OCI-LY7 (cell line): ENCODE measurements at regions not wholly inside any gene's neighbourhood (a gene's known extent, or its start where the extent isn't known, plus 50 kb on each side); places are given as distances from the start of the nearest gene placed in this dataset.

ENCODE experiments used
- BruUV-seq: library from RNA; stranded (reverse); fragments of 400-500 nt; replicated peaks from 2 replicates; lab custom pipeline; 2021; lab: Mats Ljungman, UMichigan
- CTCF ChIA-PET: fragments of 300-600 bp; sonication (Branson Sonifier 250); formaldehyde crosslinking; loops from one replicate; lab custom pipeline; 2022; ENCODE audit warnings: antibody characterized with exemption; ENCODE audit not compliant: unreplicated experiment; lab: Charles Lee
- POLR2A ChIA-PET: fragments of 300-600 bp; sonication (Branson Sonifier 250); formaldehyde crosslinking; loops from one replicate; lab custom pipeline; 2022; ENCODE audit warnings: antibody characterized with exemption; lab: Charles Lee
- DNase-seq: peaks from one replicate; pipeline ENCODE4 v3.0.0-alpha.2; 2015; ENCODE audit warnings: low spot score
- H2AFZ ChIP-seq: fragments of 200-600 bp; sonication (generic), shearing (Covaris generic); 2 replicates; pipeline ENCODE4 v1.6.1; 2014; ENCODE audit warnings: mild to moderate bottlenecking, antibody characterized with exemption, low read length, moderate library complexity
- H3K27ac ChIP-seq: fragments of 200-600 bp; sonication (generic); 2 replicates; pipeline ENCODE4 v1.5.1; 2014; ENCODE audit warnings: mixed run types, low read depth, mild to moderate bottlenecking, moderate library complexity, low read length, inconsistent platforms; ENCODE audit not compliant: poor library complexity, severe bottlenecking
- H3K36me3 ChIP-seq: fragments of 200-600 bp; sonication (generic); 2 replicates; pipeline ENCODE4 v1.6.1; 2014; ENCODE audit warnings: mild to moderate bottlenecking, antibody characterized with exemption, low read length, moderate library complexity, mixed read lengths; ENCODE audit not compliant: insufficient read depth
- H3K4me1 ChIP-seq: fragments of 200-600 bp; sonication (generic); 2 replicates; pipeline ENCODE4 v1.5.1; 2014; ENCODE audit warnings: mild to moderate bottlenecking, low read length; ENCODE audit not compliant: insufficient read depth, poor library complexity, severe bottlenecking
- H3K4me2 ChIP-seq: fragments of 200-600 bp; sonication (generic); 2 replicates; pipeline ENCODE4 v1.6.1; 2014; ENCODE audit warnings: mild to moderate bottlenecking, low read length
- H3K4me3 ChIP-seq: fragments of 200-600 bp; sonication (generic); 2 replicates; pipeline ENCODE4 v1.5.1; 2014; ENCODE audit warnings: mild to moderate bottlenecking, low read depth, low read length; ENCODE audit not compliant: poor library complexity, severe bottlenecking
- H3K79me2 ChIP-seq: fragments of 200-600 bp; sonication (generic); 2 replicates; pipeline ENCODE4 v1.6.1; 2016; ENCODE audit warnings: low read depth, mild to moderate bottlenecking, low read length, moderate library complexity, mixed read lengths; ENCODE audit not compliant: insufficient read depth
- H3K9me2 ChIP-seq: fragments of 200-600 bp; sonication (generic); 2 replicates; pipeline ENCODE4 v1.6.1; 2016; ENCODE audit warnings: mild to moderate bottlenecking, low read length, mixed read lengths; ENCODE audit not compliant: insufficient read depth
- H3K9me3 ChIP-seq: fragments of 200-600 bp; sonication (generic); 2 replicates; pipeline ENCODE4 v1.6.1; 2014; ENCODE audit warnings: mild to moderate bottlenecking, mixed run types, low read length, mixed read lengths
- H4K20me1 ChIP-seq: fragments of 200-600 bp; sonication (generic); 2 replicates; pipeline ENCODE4 v1.6.1; 2014; ENCODE audit warnings: mild to moderate bottlenecking, antibody characterized with exemption, low read length, moderate library complexity, mixed read lengths; ENCODE audit not compliant: insufficient read depth
- EZH2phosphoT487 ChIP-seq: fragments of 200-600 bp; sonication (generic); IDR thresholded peaks from 2 replicates; pipeline ENCODE4 v1.6.1; 2018; ENCODE audit warnings: low read depth, borderline replicate concordance, mild to moderate bottlenecking, mixed run types, antibody characterized with exemption, low read length, moderate library complexity, mixed read lengths
- intact Hi-C: fragments of 100-400 bp; cut with micrococcal nuclease; formaldehyde crosslinking; loops from one replicate; pipeline ENCODE4 v1.10.0; 2022; ENCODE audit not compliant: unreplicated experiment
- TF ChIP-seq, protein P1 (sequence below): fragments of 200-600 bp; sonication (generic); conservative IDR thresholded peaks from 2 replicates; pipeline ENCODE4 v1.5.1; 2014; ENCODE audit warnings: mild to moderate bottlenecking, antibody characterized with exemption, low read length, moderate library complexity, mixed read lengths

DNA sequence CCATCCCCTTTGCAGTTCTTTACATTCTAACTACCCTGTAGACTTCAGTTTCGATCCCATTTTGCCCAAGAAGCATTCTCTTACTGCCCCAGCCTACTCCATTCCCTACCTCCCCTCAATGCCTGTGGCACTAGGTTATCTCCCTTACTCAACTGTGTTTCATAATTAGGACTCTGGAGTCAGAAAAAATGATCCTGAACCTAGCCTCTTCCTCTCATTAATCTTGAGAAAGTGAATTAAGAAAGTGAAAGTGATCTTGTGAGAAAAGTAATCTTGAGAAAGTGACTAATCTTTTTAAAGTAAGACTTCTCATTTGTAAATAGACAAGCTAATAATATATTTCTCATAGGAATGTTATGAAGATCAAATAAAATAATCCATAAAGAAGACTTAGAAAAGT, 444.0 kb upstream of the TRPC7 start:
- Histone ChIP-seq H3K9me3 (no peaks in the 10 kb centered on the region), H4K20me1 (no peaks in the 10 kb centered on the region), H3K36me3 (no peaks in the 10 kb centered on the region), H3K9me2 (no peaks in the 10 kb centered on the region), H3K4me3 (no peak overlapping the region), H3K79me2 (no peaks in the 10 kb centered on the region), H3K27ac (no peak overlapping the region), H2AFZ (no peak overlapping the region), H3K4me1 (no peaks in the 10 kb centered on the region), H3K4me2 (no peak overlapping the region; the same call in 1 of the 2 replicates)
- no TSS peak for BruUV-seq
- ChIA-PET CTCF (no interaction called here), POLR2A (no interaction called here)
- no peak for TF ChIP-seq EZH2phosphoT487
- TF ChIP-seq, protein P1, sequence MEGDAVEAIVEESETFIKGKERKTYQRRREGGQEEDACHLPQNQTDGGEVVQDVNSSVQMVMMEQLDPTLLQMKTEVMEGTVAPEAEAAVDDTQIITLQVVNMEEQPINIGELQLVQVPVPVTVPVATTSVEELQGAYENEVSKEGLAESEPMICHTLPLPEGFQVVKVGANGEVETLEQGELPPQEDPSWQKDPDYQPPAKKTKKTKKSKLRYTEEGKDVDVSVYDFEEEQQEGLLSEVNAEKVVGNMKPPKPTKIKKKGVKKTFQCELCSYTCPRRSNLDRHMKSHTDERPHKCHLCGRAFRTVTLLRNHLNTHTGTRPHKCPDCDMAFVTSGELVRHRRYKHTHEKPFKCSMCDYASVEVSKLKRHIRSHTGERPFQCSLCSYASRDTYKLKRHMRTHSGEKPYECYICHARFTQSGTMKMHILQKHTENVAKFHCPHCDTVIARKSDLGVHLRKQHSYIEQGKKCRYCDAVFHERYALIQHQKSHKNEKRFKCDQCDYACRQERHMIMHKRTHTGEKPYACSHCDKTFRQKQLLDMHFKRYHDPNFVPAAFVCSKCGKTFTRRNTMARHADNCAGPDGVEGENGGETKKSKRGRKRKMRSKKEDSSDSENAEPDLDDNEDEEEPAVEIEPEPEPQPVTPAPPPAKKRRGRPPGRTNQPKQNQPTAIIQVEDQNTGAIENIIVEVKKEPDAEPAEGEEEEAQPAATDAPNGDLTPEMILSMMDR: no peak
- intact Hi-C loops: loop anchor here (10.0 kb wide), 2 partner anchors 265 to 935 kb away; no protein-coding TSS in a partner anchor
- DNase-seq: no peak

DNA sequence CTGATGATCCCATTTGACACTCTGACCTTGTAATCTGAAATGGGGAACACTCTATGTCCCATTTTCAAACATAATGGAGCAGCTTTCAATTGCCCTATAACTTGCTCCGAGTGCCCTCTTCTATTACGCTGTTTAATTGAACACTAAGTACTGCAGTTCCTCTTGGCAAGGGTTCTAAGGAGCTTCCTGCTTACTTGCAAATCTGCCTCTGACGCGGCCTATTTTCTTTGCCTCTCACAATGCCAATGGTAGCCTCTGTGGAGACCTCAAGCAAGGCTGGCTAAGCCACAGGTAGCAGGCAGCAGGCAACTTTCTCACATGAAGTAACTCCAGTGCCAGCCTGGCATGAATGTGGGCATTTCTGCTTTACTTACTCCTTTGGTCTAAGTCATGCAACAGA, 443.4 kb upstream of the TRPC7 start:
- H4K20me1 ChIP-seq: no peaks in the 10 kb centered on the region
- TF ChIP-seq, protein P1: no peak
- no peak for TF ChIP-seq EZH2phosphoT487
- H3K9me2 ChIP-seq: no peaks in the 10 kb centered on the region
- no TSS peak for BruUV-seq
- DNase-seq: no peak
- intact Hi-C loops: loop anchor here (10.0 kb wide), 2 partner anchors 266 to 936 kb away; no protein-coding TSS in a partner anchor
- H3K4me1 ChIP-seq: no peaks in the 10 kb centered on the region
- ChIA-PET POLR2A (no interaction called here), CTCF (no interaction called here)
- H2AFZ ChIP-seq: no peak overlapping the region
- H3K4me3 ChIP-seq: no peak overlapping the region
- no peaks in the 10 kb centered on the region for H3K36me3 ChIP-seq
- H3K79me2 ChIP-seq: no peaks in the 10 kb centered on the region
- no peaks in the 10 kb centered on the region for H3K9me3 ChIP-seq
- H3K4me2 ChIP-seq: no peak overlapping the region
- no peak overlapping the region for H3K27ac ChIP-seq

- no TSS peak for BruUV-seq
- H3K79me2 ChIP-seq: no peaks in the 10 kb centered on the region
- ChIA-PET CTCF (no interaction called here), POLR2A (no interaction called here)
- H3K9me3 ChIP-seq: no peaks in the 10 kb centered on the region
- H4K20me1 ChIP-seq: no peaks in the 10 kb centered on the region
- H3K9me2 ChIP-seq: no peaks in the 10 kb centered on the region
- intact Hi-C loops: loop anchor here (10.0 kb wide), 2 partner anchors 269 to 939 kb away; no protein-coding TSS in a partner anchor
- no peaks in the 10 kb centered on the region for H3K36me3 ChIP-seq
- no peak for DNase-seq
- H2AFZ ChIP-seq: no peak overlapping the region
- H3K4me2 ChIP-seq: no peak overlapping the region
- no peak for TF ChIP-seq EZH2phosphoT487
- TF ChIP-seq, protein P1: peak; percentile 45; the same call in 1 of the 2 replicates
- H3K4me1 ChIP-seq: no peaks in the 10 kb centered on the region
- H3K4me3 ChIP-seq: no peak overlapping the region
- H3K27ac ChIP-seq: no peak overlapping the region
Observed at GRCh38 chr5:136805466-136805865, 440.1 kb upstream of the TRPC7 start.
